ENCODE measurements at regions not wholly inside any gene's neighbourhood (a gene's known extent, or its start where the extent isn't known, plus 50 kb on each side); places are given as distances from the start of the nearest gene placed in this dataset.

GRCh38 chr1:242761556-242761955, 237.1 kb upstream of the PLD5 start:
- no peak overlapping the region for H3K4me3 ChIP-seq
- no peaks in the 10 kb centered on the region for H3K36me3 ChIP-seq

GRCh38 chr1:242754926-242755325, 230.4 kb upstream of the PLD5 start:
- no peak overlapping the region for H3K4me3 ChIP-seq
- TF ChIP-seq POLR2A (IDR thresholded peaks at IDR 0.05), result no peak
- TF ChIP-seq CTCF (IDR thresholded peaks at IDR 0.05), result no peak
- no peaks in the 10 kb centered on the region for H3K36me3 ChIP-seq
- no peak overlapping the region for H3K27ac ChIP-seq
- no peak for DNase-seq
- H3K4me1 ChIP-seq, result no peaks in the 10 kb centered on the region
- H3K27me3 ChIP-seq, result no peaks in the 10 kb centered on the region
- no peaks in the 10 kb centered on the region for H3K9me3 ChIP-seq

More at GRCh38 chr1:242761556-242761955, 237.1 kb upstream of the PLD5 start:
- peaks cover 0 to 2% (median 0%) of the 10 kb centered on the region in 4 donors for H3K9me3 ChIP-seq
- no peaks in the 10 kb centered on the region for H3K27me3 ChIP-seq
- TF ChIP-seq CTCF (IDR thresholded peaks at IDR 0.05), result no peak
- TF ChIP-seq POLR2A (IDR thresholded peaks at IDR 0.05), result no peak
- H3K27ac ChIP-seq, result no peak overlapping the region
- DNase-seq, result no peak
- no peaks in the 10 kb centered on the region for H3K4me1 ChIP-seq

- TF ChIP-seq POLR2A (IDR thresholded peaks at IDR 0.05) (no peak), CTCF (IDR thresholded peaks at IDR 0.05) (no peak)
- DNase-seq, result no peak
- Histone ChIP-seq H3K27me3 (no peaks in the 10 kb centered on the region), H3K4me3 (no peak overlapping the region), H3K9me3 (no peaks in the 10 kb centered on the region), H3K36me3 (no peaks in the 10 kb centered on the region), H3K27ac (no peak overlapping the region), H3K4me1 (no peaks in the 10 kb centered on the region)
These were observed 229.6 kb upstream of the PLD5 start for GRCh38 chr1:242754125-242754524.

GRCh38 chr1:242747233-242747632, 222.7 kb upstream of the PLD5 start:
- Histone ChIP-seq H3K36me3 (no peaks in the 10 kb centered on the region), H3K9me3 (no peaks in the 10 kb centered on the region), H3K4me1 (no peaks in the 10 kb centered on the region), H3K27ac (no peak overlapping the region), H3K4me3 (no peak overlapping the region), H3K27me3 (no peaks in the 10 kb centered on the region)
- DNase-seq, result no peak
- TF ChIP-seq POLR2A (IDR thresholded peaks at IDR 0.05), result no peak
- no peak for TF ChIP-seq CTCF (IDR thresholded peaks at IDR 0.05)

- H3K9me3 ChIP-seq, result peaks cover 0 to 2% (median 0%) of the 10 kb centered on the region in 4 donors
- no peaks in the 10 kb centered on the region for H3K27me3 ChIP-seq
- no peaks in the 10 kb centered on the region for H3K36me3 ChIP-seq
- no peak overlapping the region for H3K4me3 ChIP-seq
- H3K27ac ChIP-seq, result no peak overlapping the region
- TF ChIP-seq POLR2A (IDR thresholded peaks at IDR 0.05), result no peak
- no peak for TF ChIP-seq CTCF (IDR thresholded peaks at IDR 0.05)
- no peak for DNase-seq
- no peaks in the 10 kb centered on the region for H3K4me1 ChIP-seq
These were observed 220.6 kb upstream of the PLD5 start for GRCh38 chr1:242745079-242745478.

Measured in Peyer's patch (tissue), 4 donors.